GM12864 (cell line): ENCODE measurements at regions not wholly inside any gene's neighbourhood (a gene's known extent, or its start where the extent isn't known, plus 50 kb on each side); places are given as distances from the start of the nearest gene placed in this dataset.

Source experiments
- DNase-seq: peaks from one replicate; pipeline ENCODE4 v3.0.0-alpha.2; 2011; ENCODE audit warnings: low read depth
- H3K4me3 ChIP-seq: 2 replicates; pipeline ENCODE4 v1.5.1; 2011; ENCODE audit warnings: mild to moderate bottlenecking, low read depth, low read length, control low read depth
- CTCF ChIP-seq: IDR thresholded peaks from 2 replicates; pipeline ENCODE4 v1.5.1; 2011; ENCODE audit warnings: low read depth, mild to moderate bottlenecking, moderate library complexity, low read length, control low read depth, inconsistent platforms; ENCODE audit errors: missing control alignments

GRCh38 chr2:239625971-239626734, 225.3 kb upstream of the HDAC4 start:
- no peak overlapping the region for H3K4me3 ChIP-seq
- no peak for TF ChIP-seq CTCF
- DNase-seq, result no peak

GRCh38 chr2:239625156-239625845, 224.5 kb upstream of the HDAC4 start:
- TF ChIP-seq CTCF, result no peak
- DNase-seq, result no peak
- H3K4me3 ChIP-seq, result no peak overlapping the region

GRCh38 chr2:239621611-239622010, 220.8 kb upstream of the HDAC4 start:
- no peak for DNase-seq
- TF ChIP-seq CTCF, result no peak
- no peak overlapping the region for H3K4me3 ChIP-seq

GRCh38 chr2:239619369-239619768, 218.5 kb upstream of the HDAC4 start:
- no peak overlapping the region for H3K4me3 ChIP-seq
- no peak for DNase-seq
- no peak for TF ChIP-seq CTCF

GRCh38 chr2:239616729-239617128, 215.9 kb upstream of the HDAC4 start:
- no peak for TF ChIP-seq CTCF
- no peak overlapping the region for H3K4me3 ChIP-seq
- DNase-seq, result no peak

GRCh38 chr2:239612133-239612532, 211.3 kb upstream of the HDAC4 start:
- no peak overlapping the region for H3K4me3 ChIP-seq
- TF ChIP-seq CTCF, result no peak

More at GRCh38 chr2:239612133-239612532, 211.3 kb upstream of the HDAC4 start:
- DNase-seq, result no peak
